ENCODE measurements at regions not wholly inside any gene's neighbourhood (a gene's known extent, or its start where the extent isn't known, plus 50 kb on each side); places are given as distances from the start of the nearest gene placed in this dataset.

DNA sequence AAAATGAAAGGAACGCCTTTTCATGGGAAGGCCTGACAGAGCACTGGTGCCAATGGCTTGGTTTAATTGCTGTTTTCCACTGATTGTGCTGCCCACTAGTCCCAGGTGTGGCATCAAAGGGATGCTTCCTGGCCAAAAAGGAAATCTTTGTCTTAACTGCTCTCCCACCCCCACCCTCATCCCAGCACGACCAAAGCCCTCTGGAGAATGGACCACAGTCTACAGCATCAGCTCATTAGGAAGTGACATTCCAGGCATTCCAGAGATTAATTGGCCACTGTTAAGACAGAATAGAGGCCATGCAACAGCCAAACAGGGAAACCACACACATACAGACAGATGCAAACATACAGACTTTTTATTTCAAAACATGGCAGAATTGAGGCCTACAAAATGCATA is 143.2 kb downstream of the LHFPL1 start:
- TF ChIP-seq, protein P1, sequence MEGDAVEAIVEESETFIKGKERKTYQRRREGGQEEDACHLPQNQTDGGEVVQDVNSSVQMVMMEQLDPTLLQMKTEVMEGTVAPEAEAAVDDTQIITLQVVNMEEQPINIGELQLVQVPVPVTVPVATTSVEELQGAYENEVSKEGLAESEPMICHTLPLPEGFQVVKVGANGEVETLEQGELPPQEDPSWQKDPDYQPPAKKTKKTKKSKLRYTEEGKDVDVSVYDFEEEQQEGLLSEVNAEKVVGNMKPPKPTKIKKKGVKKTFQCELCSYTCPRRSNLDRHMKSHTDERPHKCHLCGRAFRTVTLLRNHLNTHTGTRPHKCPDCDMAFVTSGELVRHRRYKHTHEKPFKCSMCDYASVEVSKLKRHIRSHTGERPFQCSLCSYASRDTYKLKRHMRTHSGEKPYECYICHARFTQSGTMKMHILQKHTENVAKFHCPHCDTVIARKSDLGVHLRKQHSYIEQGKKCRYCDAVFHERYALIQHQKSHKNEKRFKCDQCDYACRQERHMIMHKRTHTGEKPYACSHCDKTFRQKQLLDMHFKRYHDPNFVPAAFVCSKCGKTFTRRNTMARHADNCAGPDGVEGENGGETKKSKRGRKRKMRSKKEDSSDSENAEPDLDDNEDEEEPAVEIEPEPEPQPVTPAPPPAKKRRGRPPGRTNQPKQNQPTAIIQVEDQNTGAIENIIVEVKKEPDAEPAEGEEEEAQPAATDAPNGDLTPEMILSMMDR (IDR thresholded peaks at IDR 0.05; ENCODE audit: low read length), result no peak
- TF ChIP-seq EZH2 (IDR thresholded peaks at IDR 0.05; ENCODE audit: borderline replicate concordance, low read length), result no peak

Data from OCI-LY1 (cell line).